ENCODE measurements at regions not wholly inside any gene's neighbourhood (a gene's known extent, or its start where the extent isn't known, plus 50 kb on each side); places are given as distances from the start of the nearest gene placed in this dataset.

- no peak for DNase-seq
These were observed 243.1 kb downstream of the ALDH8A1 start for GRCh38 chr6:134706806-134707205.

- no peak for DNase-seq
These were observed 243.7 kb downstream of the ALDH8A1 start for GRCh38 chr6:134706153-134706552.

GRCh38 chr6:134703206-134703605, 246.7 kb downstream of the ALDH8A1 start:
- DNase-seq: no peak

- DNase-seq: no peak
These were observed 247.6 kb downstream of the ALDH8A1 start for GRCh38 chr6:134702279-134702678.

GRCh38 chr6:134701301-134701700, 248.6 kb downstream of the ALDH8A1 start:
- DNase-seq: no peak

- no peak for DNase-seq
These were observed 251.7 kb downstream of the ALDH8A1 start for GRCh38 chr6:134698228-134698627.

- no peak for DNase-seq
These were observed 257.9 kb downstream of the ALDH8A1 start for GRCh38 chr6:134692008-134692407.

GRCh38 chr6:134691180-134691579, 258.7 kb downstream of the ALDH8A1 start:
- no peak for DNase-seq

GRCh38 chr6:134690048-134690447, 259.9 kb downstream of the ALDH8A1 start:
- no peak for DNase-seq

GRCh38 chr6:134689641-134690040, 260.3 kb downstream of the ALDH8A1 start:
- DNase-seq: no peak

GRCh38 chr6:134689177-134689576, 260.7 kb downstream of the ALDH8A1 start:
- no peak for DNase-seq

GRCh38 chr6:134686071-134686470, 263.8 kb downstream of the ALDH8A1 start:
- DNase-seq: no peak

- no peak for DNase-seq
These were observed 265.5 kb downstream of the ALDH8A1 start for GRCh38 chr6:134684423-134684795.

- DNase-seq: no peak
These were observed 266.0 kb downstream of the ALDH8A1 start for GRCh38 chr6:134683783-134684422.

GRCh38 chr6:134680433-134680832, 269.5 kb downstream of the ALDH8A1 start:
- DNase-seq: no peak

GRCh38 chr6:134680021-134680420, 269.9 kb downstream of the ALDH8A1 start:
- DNase-seq: no peak

GRCh38 chr6:134678436-134678889, 271.4 kb downstream of the ALDH8A1 start:
- DNase-seq: no peak

- DNase-seq: no peak
These were observed 273.3 kb downstream of the ALDH8A1 start for GRCh38 chr6:134676307-134677281.

- no peak for DNase-seq
These were observed 274.5 kb downstream of the ALDH8A1 start for GRCh38 chr6:134675110-134676054.

- no peak for DNase-seq
These were observed 275.3 kb downstream of the ALDH8A1 start for GRCh38 chr6:134674562-134674961.

- DNase-seq: no peak
These were observed 280.4 kb downstream of the ALDH8A1 start for GRCh38 chr6:134669485-134669884.

- DNase-seq: no peak
These were observed 282.8 kb downstream of the ALDH8A1 start for GRCh38 chr6:134667111-134667510.

- DNase-seq: no peak
These were observed 283.8 kb downstream of the ALDH8A1 start for GRCh38 chr6:134666125-134666524.
